ENCODE measurements at regions not wholly inside any gene's neighbourhood (a gene's known extent, or its start where the extent isn't known, plus 50 kb on each side); places are given as distances from the start of the nearest gene placed in this dataset.

GRCh38 chr6:84583784-84584183, 180.6 kb downstream of the TBX18 start:
- no peak for TF ChIP-seq CTCF (tag by site-specific recombination; IDR thresholded peaks at IDR 0.05)
- no peak for TF ChIP-seq ZNF624 (tag by site-specific recombination; IDR thresholded peaks at IDR 0.05)
- no peak for TF ChIP-seq YY1 (tag by site-specific recombination; IDR thresholded peaks at IDR 0.05)
- TF ChIP-seq REPIN1 (tag by site-specific recombination; IDR thresholded peaks at IDR 0.05; ENCODE audit: low read depth): no peak
- no peak for TF ChIP-seq ZNF19 (tag by site-specific recombination; IDR thresholded peaks at IDR 0.05; ENCODE audit: low read depth)
- no peak for TF ChIP-seq ZBTB17 (tag by site-specific recombination; IDR thresholded peaks at IDR 0.05)

Data from HEK293 (cell line).